ENCODE measurements at regions not wholly inside any gene's neighbourhood (a gene's known extent, or its start where the extent isn't known, plus 50 kb on each side); places are given as distances from the start of the nearest gene placed in this dataset.

- DNase-seq, result no peak
Observed at GRCh38 chr10:112087953-112088456, 95.6 kb downstream of the GPAM start.

- DNase-seq, result no peak
Observed at GRCh38 chr10:112091703-112092102, 91.9 kb downstream of the GPAM start.

- DNase-seq, result no peak
Observed at GRCh38 chr10:112092519-112092918, 91.0 kb downstream of the GPAM start.

DNA sequence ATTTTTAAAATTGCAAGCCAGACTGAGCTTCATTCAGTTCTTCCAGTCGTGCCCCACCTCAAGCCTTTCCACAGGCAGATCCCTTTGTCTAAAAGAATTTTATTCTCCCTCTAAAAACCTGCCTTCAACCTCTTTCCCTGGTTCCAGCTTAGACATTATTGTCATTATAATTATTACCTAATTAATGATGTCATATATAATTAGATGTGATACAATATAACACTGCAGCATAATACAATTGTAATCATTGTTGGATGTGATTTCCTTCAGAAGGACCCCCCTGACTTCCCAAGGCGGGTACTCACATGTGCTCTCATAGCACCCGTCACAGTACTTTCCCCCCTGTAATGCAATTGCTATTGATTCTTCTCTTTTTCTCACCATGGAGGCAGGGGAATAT is 88.6 kb downstream of the GPAM start:
- DNase-seq, result no peak

DNA sequence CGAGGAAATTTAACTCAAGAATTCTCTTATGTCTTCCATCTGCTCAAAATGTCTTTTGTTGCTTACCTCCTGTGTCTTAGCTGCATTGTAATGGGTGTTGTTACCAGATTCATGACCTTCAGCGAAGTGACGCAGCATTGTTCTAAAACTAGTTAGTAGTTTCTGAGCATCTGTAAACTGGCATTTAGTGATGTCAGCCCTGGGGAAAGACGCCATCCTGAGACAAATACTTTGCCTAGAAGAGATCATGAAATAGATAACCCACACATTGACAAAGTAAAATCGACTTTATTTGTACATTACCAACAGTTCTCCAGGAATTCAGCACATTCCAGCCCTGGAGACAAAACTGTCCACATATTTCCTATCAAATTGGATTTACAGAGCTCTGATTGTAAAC is 87.8 kb downstream of the GPAM start:
- no peak for DNase-seq

DNA sequence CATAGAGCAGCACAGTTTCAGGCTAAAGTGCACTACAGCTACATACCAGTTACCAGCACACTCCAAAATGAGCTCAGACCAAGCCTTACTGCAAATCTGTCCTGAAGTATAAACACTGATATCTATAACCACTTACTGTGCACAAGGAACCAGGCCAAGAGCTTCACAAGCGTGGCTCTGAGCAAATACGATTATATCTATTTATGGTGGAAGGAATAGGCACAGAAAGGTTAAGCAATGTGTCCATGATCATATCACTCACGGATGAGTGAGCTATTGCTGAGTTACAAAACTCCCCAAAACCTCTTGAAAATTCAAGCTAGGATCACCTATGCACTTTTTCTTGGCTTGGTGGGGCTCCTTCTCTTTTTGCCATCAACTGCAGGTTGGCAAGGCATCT is 84.9 kb downstream of the GPAM start:
- no peak for DNase-seq

Measured in NCI-H69 (cell line).